Activated naive CD4-positive, alpha-beta T cell treated with anti-CD3 and anti-CD28 coated beads for 36 hours (primary cell): ENCODE measurements at regions not wholly inside any gene's neighbourhood (a gene's known extent, or its start where the extent isn't known, plus 50 kb on each side); places are given as distances from the start of the nearest gene placed in this dataset.

Experiments used
- CTCF ChIA-PET: fragments of 350-600 bp; sonication (Branson Sonifier 250); formaldehyde crosslinking; loops from one replicate; lab custom pipeline; 2021; ENCODE audit warnings: antibody characterized with exemption; lab: Charles Lee
- DNase-seq: peaks from one replicate; pipeline ENCODE4 v3.0.0-alpha.2; 2020
- H3K27ac Mint-ChIP-seq: one replicate; pipeline ENCODE4 v1.8.0; 2021; ENCODE audit warnings: mild to moderate bottlenecking, mixed read lengths
- H3K27me3 Mint-ChIP-seq: one replicate; pipeline ENCODE4 v1.8.0; 2021; ENCODE audit warnings: low read depth, mixed read lengths
- H3K36me3 Mint-ChIP-seq: one replicate; pipeline ENCODE4 v1.8.0; 2021; ENCODE audit warnings: low read depth, mixed read lengths
- H3K4me1 Mint-ChIP-seq: one replicate; pipeline ENCODE4 v1.8.0; 2021; ENCODE audit warnings: low read depth, mixed read lengths
- H3K4me3 Mint-ChIP-seq: one replicate; pipeline ENCODE4 v1.8.0; 2021; ENCODE audit warnings: mild to moderate bottlenecking, moderate library complexity, mixed read lengths
- H3K9me3 Mint-ChIP-seq: one replicate; pipeline ENCODE4 v1.8.0; 2021; ENCODE audit warnings: mixed read lengths
- intact Hi-C: fragments of 100-400 bp; cut with micrococcal nuclease; formaldehyde crosslinking; loops from one replicate; pipeline ENCODE4 v1.15.1; 2023

DNA sequence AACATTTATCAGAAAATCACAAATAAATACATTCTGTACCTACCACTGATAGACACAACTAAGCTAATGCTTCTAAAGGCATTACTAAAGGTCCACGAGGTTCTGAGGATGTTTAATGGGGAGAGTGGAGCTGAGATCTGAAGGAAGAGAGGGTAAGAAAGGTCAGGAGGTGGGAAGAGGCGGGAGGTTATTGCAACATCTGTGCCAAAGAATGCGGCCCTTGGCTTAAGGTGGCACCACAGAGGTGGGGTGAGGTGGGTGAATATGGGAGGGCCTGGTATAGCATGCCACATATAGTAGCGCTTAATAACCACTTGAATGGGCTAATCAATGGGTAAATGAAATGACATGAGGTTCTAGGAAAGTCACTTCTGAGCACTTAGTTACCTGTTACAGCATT is 217.8 kb upstream of the ATP5MC3 start:
- H3K4me1 Mint-ChIP-seq, result no peaks in the 10 kb centered on the region
- H3K9me3 Mint-ChIP-seq, result no peaks in the 10 kb centered on the region
- CTCF ChIA-PET, result interaction anchor here (1.0 kb wide), 1 partner anchor 35 kb away, joined by 3 read pairs; no protein-coding TSS in a partner anchor
- no peak overlapping the region for H3K4me3 Mint-ChIP-seq
- no peak for DNase-seq
- no peaks in the 10 kb centered on the region for H3K36me3 Mint-ChIP-seq
- intact Hi-C loops, result no loop called here
- peaks cover 14% of the 10 kb centered on the region for H3K27me3 Mint-ChIP-seq
- H3K27ac Mint-ChIP-seq, result no peak overlapping the region

DNA sequence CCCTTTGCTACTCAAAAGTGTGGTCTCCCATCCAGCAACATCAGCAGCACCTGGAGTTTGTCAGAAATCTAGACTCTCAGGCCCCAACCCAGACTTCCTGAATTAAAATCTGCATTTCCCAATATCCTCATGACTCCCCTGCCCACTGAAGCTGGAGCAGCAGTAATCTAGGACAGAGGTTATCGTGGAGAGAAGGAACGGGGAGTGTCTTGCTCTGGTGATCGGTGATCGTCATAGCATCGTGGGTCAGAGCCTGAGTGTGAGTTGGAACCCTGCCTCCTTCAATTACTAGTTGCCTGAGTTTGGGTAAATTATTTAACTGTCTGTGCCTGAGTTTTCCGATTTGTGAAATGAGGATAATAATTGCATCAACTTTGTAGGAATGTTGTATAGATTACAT is 217.3 kb upstream of the ATP5MC3 start:
- Mint-ChIP-seq H3K9me3 (no peaks in the 10 kb centered on the region), H3K27ac (no peak overlapping the region), H3K4me3 (no peak overlapping the region), H3K4me1 (no peaks in the 10 kb centered on the region), H3K36me3 (no peaks in the 10 kb centered on the region), H3K27me3 (peaks cover 13% of the 10 kb centered on the region)
- intact Hi-C loops, result no loop called here
- CTCF ChIA-PET, result interaction anchor here (1.0 kb wide), 1 partner anchor 35 kb away, joined by 3 read pairs; no protein-coding TSS in a partner anchor
- DNase-seq, result no peak

DNA sequence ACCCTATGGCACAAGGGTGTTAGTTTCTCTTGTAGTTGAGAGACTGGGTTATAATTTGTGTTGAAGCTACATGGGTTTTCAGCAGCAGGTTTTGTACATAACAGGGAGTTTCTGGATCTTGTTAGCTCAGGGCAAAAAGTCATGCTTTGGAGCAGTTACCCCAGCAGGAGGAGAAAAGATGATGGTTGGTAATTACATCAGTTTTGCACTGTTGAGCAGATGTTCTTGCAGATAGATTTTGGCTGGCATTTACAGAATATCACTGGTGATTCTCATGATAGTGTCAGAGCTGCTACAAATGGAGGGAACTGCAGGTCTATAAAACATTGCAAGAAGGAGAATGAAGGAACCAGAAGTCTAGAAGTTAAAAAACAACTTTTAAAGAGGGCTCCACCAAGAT is 215.2 kb upstream of the ATP5MC3 start:
- H3K4me3 Mint-ChIP-seq, result no peak overlapping the region
- H3K27ac Mint-ChIP-seq, result no peak overlapping the region
- H3K36me3 Mint-ChIP-seq, result no peaks in the 10 kb centered on the region
- no peaks in the 10 kb centered on the region for H3K4me1 Mint-ChIP-seq
- DNase-seq, result no peak
- intact Hi-C loops, result no loop called here
- peaks cover 12% of the 10 kb centered on the region for H3K27me3 Mint-ChIP-seq
- CTCF ChIA-PET, result no interaction called here
- H3K9me3 Mint-ChIP-seq, result no peaks in the 10 kb centered on the region

DNA sequence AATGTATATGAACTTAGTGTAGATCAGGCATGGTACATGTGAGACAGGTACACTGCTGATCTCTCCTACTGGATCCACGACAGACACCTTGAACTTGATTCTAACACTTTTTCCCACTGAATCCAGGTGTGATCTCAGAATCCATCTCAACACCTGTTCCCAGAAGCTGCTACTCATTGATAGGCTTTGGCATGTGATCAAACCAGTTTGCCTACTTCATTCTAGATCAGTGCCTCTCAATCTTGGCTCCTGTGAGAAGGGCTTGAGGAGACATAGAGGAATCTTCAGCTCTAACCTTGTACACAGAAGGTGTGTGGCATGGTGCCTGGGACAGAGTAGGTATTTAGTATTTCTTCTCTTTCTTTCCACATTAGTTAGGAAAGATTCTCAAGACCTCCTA is 212.3 kb upstream of the ATP5MC3 start:
- Mint-ChIP-seq H3K27me3 (peaks cover 7% of the 10 kb centered on the region), H3K36me3 (no peaks in the 10 kb centered on the region), H3K9me3 (no peaks in the 10 kb centered on the region), H3K4me3 (no peak overlapping the region), H3K27ac (no peak overlapping the region), H3K4me1 (no peaks in the 10 kb centered on the region)
- intact Hi-C loops, result no loop called here
- CTCF ChIA-PET, result no interaction called here
- no peak for DNase-seq

DNA sequence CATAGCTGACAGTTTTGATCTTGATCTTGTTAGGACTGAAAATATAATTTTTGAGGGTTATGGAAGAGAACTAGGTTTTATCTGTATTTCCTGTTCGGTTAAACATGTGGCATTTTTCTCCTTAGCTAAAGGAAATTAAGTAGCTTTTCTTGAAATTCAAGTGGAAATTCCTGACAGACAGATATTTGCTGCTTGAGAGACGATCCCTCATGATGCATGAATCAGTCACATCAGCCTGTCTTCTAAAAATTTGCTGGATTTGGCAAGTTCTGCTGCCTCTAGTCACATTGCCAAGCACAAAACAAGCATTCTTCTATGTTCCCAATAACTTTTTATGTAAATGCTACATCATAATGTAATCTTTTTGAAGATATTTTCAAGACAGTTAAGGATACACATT is 201.8 kb upstream of the ATP5MC3 start:
- Mint-ChIP-seq H3K9me3 (peaks cover 22% of the 10 kb centered on the region), H3K27ac (no peak overlapping the region), H3K4me1 (no peaks in the 10 kb centered on the region), H3K36me3 (peaks cover 7% of the 10 kb centered on the region), H3K4me3 (no peak overlapping the region), H3K27me3 (peaks cover 4% of the 10 kb centered on the region)
- CTCF ChIA-PET, result no interaction called here
- no peak for DNase-seq
- intact Hi-C loops, result no loop called here

DNA sequence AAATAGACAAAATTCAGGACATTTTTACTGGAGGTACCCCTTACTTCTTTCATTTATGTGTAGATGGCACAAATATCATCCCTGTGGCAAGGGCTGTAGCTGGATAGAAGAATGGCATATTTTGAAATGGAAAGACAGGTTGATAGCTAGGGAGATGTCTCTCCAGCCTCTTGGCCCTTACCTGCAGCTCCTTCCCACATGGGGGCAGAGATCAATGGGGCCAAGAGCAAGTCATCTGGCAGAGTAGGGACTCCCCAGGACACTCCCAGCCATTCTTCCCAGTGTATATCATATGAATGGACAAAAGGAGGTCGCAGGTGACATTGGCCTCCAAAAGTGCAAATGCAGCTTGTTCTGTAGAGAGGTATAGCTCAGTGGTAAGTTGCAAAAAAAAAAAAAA is 192.2 kb upstream of the ATP5MC3 start:
- H3K27me3 Mint-ChIP-seq, result peaks cover 15% of the 10 kb centered on the region
- no peaks in the 10 kb centered on the region for H3K9me3 Mint-ChIP-seq
- intact Hi-C loops, result no loop called here
- H3K36me3 Mint-ChIP-seq, result no peaks in the 10 kb centered on the region
- DNase-seq, result no peak
- no peak overlapping the region for H3K27ac Mint-ChIP-seq
- no peak overlapping the region for H3K4me3 Mint-ChIP-seq
- CTCF ChIA-PET, result interaction anchor here (0.7 to 0.9 kb wide), 2 partner anchors 11 to 724 kb away, joined by 3 read pairs; no protein-coding TSS in a partner anchor
- H3K4me1 Mint-ChIP-seq, result no peaks in the 10 kb centered on the region

DNA sequence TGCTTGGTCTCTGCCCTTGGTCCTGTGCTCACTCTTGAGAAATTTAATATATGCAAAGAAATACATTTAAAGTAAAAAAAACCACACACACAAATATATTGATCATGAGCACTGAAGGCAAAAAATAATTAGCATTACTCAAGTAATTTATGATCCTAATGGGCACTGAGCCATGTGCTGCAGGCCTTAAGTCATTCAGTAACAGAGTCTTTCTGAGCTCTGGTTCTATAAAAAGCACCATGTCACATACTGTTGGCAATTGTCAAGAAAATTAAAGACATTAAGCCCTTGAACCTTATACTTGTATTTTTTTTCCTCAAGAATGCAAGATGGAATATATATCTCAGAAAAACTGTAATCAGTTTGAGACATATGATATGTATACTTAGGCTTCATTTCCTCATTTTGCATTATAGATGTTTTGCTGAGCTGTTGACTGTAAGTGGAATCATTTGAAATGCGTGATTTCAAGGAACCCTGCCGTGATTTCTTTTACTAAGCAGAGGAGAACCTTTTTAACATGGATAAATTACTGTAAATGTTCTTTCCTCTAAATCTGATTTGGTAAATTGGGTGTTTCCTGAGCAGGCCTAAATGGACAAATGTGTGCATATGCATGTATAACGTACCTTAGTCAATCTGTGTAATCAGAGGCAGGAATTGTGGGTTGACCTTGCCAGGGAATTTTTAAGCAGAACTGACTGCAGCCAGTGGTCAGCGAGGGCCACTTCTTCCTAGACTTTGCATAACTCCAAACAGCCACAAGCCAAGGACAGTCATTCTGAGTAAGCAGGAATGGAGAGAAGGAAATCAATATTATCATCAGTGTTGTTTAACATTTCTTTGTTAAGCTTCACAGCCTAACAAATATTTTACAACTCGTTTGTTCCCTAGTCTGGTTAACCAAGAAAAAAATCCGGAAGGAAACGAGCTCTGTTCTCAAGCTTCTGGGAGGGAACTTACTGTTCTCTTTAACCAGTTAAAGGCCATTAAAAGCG is 191.5 kb upstream of the ATP5MC3 start:
- intact Hi-C loops, result no loop called here
- CTCF ChIA-PET, result interaction anchor here (0.7 to 0.9 kb wide), 2 partner anchors 10 to 725 kb away, joined by 3 read pairs; no protein-coding TSS in a partner anchor
- Mint-ChIP-seq H3K36me3 (no peaks in the 10 kb centered on the region), H3K4me1 (no peaks in the 10 kb centered on the region), H3K4me3 (no peak overlapping the region), H3K9me3 (no peaks in the 10 kb centered on the region), H3K27ac (no peak overlapping the region), H3K27me3 (peaks cover 15% of the 10 kb centered on the region)
- DNase-seq, result no peak

DNA sequence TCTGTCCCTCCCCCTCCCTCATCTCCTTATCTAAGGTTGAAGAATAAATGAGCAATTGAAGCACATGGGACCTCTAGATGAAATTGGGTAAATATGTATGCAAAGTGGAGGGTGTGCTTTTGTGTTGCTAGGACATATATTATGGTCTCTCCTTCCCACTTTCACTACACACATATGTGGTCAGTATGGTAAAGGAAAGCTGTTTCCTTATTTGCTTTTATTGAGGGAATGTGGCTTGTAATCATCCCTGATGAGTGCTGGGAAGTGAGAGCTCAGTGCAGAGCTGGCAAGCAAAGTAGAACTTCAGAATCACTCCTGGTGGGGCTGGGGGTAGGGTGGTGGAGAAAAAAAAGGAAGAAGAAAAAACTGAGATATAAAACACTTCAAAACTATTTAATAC is 189.9 kb upstream of the ATP5MC3 start:
- H3K27ac Mint-ChIP-seq, result no peak overlapping the region
- DNase-seq, result no peak
- H3K27me3 Mint-ChIP-seq, result peaks cover 14% of the 10 kb centered on the region
- no peaks in the 10 kb centered on the region for H3K9me3 Mint-ChIP-seq
- no peaks in the 10 kb centered on the region for H3K36me3 Mint-ChIP-seq
- no peaks in the 10 kb centered on the region for H3K4me1 Mint-ChIP-seq
- CTCF ChIA-PET, result no interaction called here
- intact Hi-C loops, result no loop called here
- H3K4me3 Mint-ChIP-seq, result no peak overlapping the region

DNA sequence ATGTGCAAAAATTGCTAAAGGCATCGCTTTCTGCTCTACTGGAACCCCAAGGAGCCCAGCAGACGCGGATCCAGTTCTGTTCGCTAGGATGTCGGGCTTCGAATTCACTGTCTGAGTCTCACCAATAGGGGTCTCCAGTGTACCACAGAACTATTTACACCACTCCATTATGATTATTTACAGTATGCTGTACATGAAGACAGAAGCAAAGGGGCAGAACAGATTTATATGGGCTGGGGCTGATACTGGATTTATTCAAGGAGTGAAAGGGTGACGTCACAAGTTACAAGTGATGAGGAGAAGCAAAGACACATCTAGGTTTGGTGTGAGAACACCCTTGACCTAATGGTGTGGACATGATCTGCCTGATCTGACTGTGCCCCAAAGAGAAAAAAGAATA is 185.3 kb upstream of the ATP5MC3 start:
- H3K27ac Mint-ChIP-seq, result no peak overlapping the region
- peak; percentile 35 for DNase-seq
- CTCF ChIA-PET, result interaction anchor here (0.8 to 1.4 kb wide), 5 partner anchors 38 to 731 kb away, joined by 3 to 8 read pairs (median 6); no protein-coding TSS in a partner anchor
- no peak overlapping the region for H3K4me3 Mint-ChIP-seq
- intact Hi-C loops, result loop anchor here (1.0 to 2.0 kb wide), 3 partner anchors 323 to 730 kb away; no protein-coding TSS in a partner anchor
- H3K9me3 Mint-ChIP-seq, result no peaks in the 10 kb centered on the region
- H3K36me3 Mint-ChIP-seq, result no peaks in the 10 kb centered on the region
- H3K4me1 Mint-ChIP-seq, result no peaks in the 10 kb centered on the region
- peaks cover 20% of the 10 kb centered on the region for H3K27me3 Mint-ChIP-seq

DNA sequence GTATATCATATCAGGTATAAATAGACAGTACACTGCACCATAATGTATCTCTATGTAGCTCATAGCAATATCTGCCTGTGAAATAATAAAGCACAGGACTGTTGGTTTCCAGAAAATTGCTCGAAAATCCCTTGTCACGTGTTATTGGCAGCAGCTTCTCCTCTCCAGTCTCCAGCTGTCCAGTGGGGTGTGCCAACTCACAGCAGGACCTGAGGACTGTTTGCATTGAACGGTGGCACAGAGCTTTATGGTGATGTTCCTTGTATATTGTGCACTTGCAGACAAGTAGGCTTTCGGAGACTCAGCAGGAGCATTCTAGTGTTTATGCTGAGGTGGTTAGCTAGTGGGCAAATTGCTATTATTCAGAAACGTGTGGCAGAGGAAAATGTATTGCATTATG is 182.2 kb upstream of the ATP5MC3 start:
- Mint-ChIP-seq H3K27ac (no peak overlapping the region), H3K36me3 (no peaks in the 10 kb centered on the region), H3K4me1 (no peaks in the 10 kb centered on the region), H3K27me3 (peaks cover 14% of the 10 kb centered on the region), H3K4me3 (no peak overlapping the region), H3K9me3 (no peaks in the 10 kb centered on the region)
- intact Hi-C loops, result no loop called here
- DNase-seq, result no peak
- CTCF ChIA-PET, result interaction anchor here (0.6 to 1.0 kb wide), 3 partner anchors 35 to 1117 kb away, joined by 3 to 4 read pairs (median 3); no protein-coding TSS in a partner anchor

DNA sequence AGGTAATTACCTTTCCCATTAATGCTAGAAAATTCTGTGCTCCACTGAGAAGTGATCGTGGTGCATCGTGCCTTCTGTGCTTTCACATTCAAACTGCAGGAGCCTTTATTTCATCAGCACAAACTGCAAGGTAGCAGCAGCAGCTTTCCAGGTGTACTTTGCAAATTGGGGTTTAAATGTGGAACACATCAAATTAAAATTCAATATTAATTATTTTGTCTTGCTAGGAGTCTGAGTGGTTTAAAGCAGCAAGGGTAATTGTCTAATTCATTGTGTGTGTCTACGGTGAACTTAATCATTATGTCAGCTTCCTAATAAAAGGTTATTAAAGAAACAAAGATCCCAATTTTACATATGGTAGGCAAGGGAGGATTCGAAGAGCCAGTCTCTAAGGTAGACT is 180.8 kb upstream of the ATP5MC3 start:
- CTCF ChIA-PET, result interaction anchor here (0.9 kb wide), 1 partner anchor 11 kb away, joined by 3 read pairs; no protein-coding TSS in a partner anchor
- no peak overlapping the region for H3K4me3 Mint-ChIP-seq
- no peaks in the 10 kb centered on the region for H3K4me1 Mint-ChIP-seq

DNA sequence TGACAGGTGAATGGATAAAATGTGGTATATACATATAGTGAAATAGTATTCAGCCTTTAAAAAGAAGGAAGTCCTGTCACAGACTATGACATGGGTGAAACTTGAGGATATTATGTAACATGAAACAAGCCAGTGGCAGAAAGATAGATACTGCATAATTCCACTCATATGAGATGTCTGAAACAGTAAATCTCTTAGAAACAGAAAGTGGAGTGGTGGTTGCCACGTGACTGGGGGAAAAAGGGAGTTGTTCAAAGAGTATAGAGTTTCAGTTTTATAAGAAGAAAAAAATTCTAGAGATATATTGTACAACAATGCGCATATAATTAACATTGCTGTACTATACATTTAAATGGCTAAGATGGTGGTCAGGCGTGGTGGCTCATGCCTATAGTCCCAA is 178.2 kb upstream of the ATP5MC3 start:
- H3K4me1 Mint-ChIP-seq, result no peaks in the 10 kb centered on the region
- H3K4me3 Mint-ChIP-seq, result no peak overlapping the region
- intact Hi-C loops, result no loop called here
- H3K36me3 Mint-ChIP-seq, result no peaks in the 10 kb centered on the region
- peaks cover 11% of the 10 kb centered on the region for H3K27me3 Mint-ChIP-seq
- DNase-seq, result no peak
- CTCF ChIA-PET, result no interaction called here
- no peaks in the 10 kb centered on the region for H3K9me3 Mint-ChIP-seq
- H3K27ac Mint-ChIP-seq, result no peak overlapping the region

More for the DNA sequence above, 180.8 kb upstream of the ATP5MC3 start:
- no peak for DNase-seq
- intact Hi-C loops, result no loop called here
- Mint-ChIP-seq H3K27ac (no peak overlapping the region), H3K9me3 (no peaks in the 10 kb centered on the region), H3K36me3 (no peaks in the 10 kb centered on the region), H3K27me3 (peaks cover 19% of the 10 kb centered on the region)
